ENCODE measurements at regions not wholly inside any gene's neighbourhood (a gene's known extent, or its start where the extent isn't known, plus 50 kb on each side); places are given as distances from the start of the nearest gene placed in this dataset.

- H3K9me3 ChIP-seq = no peaks in the 10 kb centered on the region
- H3K27ac ChIP-seq = no peak overlapping the region
- no peaks in the 10 kb centered on the region for H3K27me3 ChIP-seq
- H3K36me3 ChIP-seq = no peaks in the 10 kb centered on the region
- H3K4me3 ChIP-seq = no peak overlapping the region
- no peaks in the 10 kb centered on the region for H3K4me1 ChIP-seq (ENCODE audit: insufficient read depth)
- TF ChIP-seq EP300 (IDR thresholded peaks at IDR 0.05) (no peak), POLR2A (IDR thresholded peaks at IDR 0.05) (no peak)
- TF ChIP-seq, protein P1, sequence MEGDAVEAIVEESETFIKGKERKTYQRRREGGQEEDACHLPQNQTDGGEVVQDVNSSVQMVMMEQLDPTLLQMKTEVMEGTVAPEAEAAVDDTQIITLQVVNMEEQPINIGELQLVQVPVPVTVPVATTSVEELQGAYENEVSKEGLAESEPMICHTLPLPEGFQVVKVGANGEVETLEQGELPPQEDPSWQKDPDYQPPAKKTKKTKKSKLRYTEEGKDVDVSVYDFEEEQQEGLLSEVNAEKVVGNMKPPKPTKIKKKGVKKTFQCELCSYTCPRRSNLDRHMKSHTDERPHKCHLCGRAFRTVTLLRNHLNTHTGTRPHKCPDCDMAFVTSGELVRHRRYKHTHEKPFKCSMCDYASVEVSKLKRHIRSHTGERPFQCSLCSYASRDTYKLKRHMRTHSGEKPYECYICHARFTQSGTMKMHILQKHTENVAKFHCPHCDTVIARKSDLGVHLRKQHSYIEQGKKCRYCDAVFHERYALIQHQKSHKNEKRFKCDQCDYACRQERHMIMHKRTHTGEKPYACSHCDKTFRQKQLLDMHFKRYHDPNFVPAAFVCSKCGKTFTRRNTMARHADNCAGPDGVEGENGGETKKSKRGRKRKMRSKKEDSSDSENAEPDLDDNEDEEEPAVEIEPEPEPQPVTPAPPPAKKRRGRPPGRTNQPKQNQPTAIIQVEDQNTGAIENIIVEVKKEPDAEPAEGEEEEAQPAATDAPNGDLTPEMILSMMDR (IDR thresholded peaks at IDR 0.05) = no peak
- DNase-seq = no peak
- intact Hi-C loops (cut with DNase I) = no loop called here
- 18 to 28% (median 26%) methylated on average over 4 of the region's 4 CpGs for WGBS, 3 donors
Measured at GRCh38 chr2:58992062-58992706, 751.1 kb upstream of the FANCL start.

DNA sequence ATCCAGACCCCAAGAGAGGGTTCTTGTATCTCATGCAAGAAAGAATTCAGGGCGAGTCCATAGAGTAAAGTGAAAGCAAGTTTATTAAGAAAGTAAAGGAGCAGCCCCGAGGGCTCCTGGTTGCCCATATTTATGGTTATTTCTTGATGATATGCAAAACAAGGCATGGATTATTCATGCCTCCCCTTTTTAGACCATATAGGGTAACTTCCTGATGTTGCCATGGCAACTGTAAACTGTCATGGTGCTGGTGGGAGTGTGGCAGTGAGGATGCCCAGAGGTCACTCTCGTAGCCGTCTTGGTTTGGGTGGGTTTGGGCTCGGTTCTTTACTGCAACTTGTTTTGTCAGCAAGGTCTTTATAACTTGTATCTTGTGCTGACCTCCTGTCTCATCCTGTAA lies 750.2 kb upstream of the FANCL start:
- no peaks in the 10 kb centered on the region for H3K4me1 ChIP-seq (ENCODE audit: insufficient read depth)
- H3K27me3 ChIP-seq = no peaks in the 10 kb centered on the region
- WGBS, 3 donors = 61 to 79% (median 75%) methylated on average over 5 of the region's 5 CpGs
- DNase-seq = no peak
- H3K4me3 ChIP-seq = no peak overlapping the region
- no peak overlapping the region for H3K27ac ChIP-seq
- no peak for TF ChIP-seq POLR2A (IDR thresholded peaks at IDR 0.05)
- TF ChIP-seq, protein P1 (IDR thresholded peaks at IDR 0.05) = no peak
- TF ChIP-seq EP300 (IDR thresholded peaks at IDR 0.05) = no peak
- H3K9me3 ChIP-seq = no peaks in the 10 kb centered on the region
- intact Hi-C loops (cut with DNase I) = no loop called here
- no peaks in the 10 kb centered on the region for H3K36me3 ChIP-seq

GRCh38 chr2:58985541-58985940 lies 744.4 kb upstream of the FANCL start:
- TF ChIP-seq POLR2A (IDR thresholded peaks at IDR 0.05) = no peak
- TF ChIP-seq, protein P1 (IDR thresholded peaks at IDR 0.05) = no peak
- TF ChIP-seq EP300 (IDR thresholded peaks at IDR 0.05) = no peak
- no peak for DNase-seq
- H3K9me3 ChIP-seq = no peaks in the 10 kb centered on the region
- H3K4me3 ChIP-seq = no peak overlapping the region
- 83 to 95% (median 85%) methylated on average over 2 of the region's 2 CpGs for WGBS, 3 donors
- H3K27me3 ChIP-seq = no peaks in the 10 kb centered on the region
- no peaks in the 10 kb centered on the region for H3K36me3 ChIP-seq
- intact Hi-C loops (cut with DNase I) = no loop called here
- H3K4me1 ChIP-seq (ENCODE audit: insufficient read depth) = no peaks in the 10 kb centered on the region
- no peak overlapping the region for H3K27ac ChIP-seq

DNA sequence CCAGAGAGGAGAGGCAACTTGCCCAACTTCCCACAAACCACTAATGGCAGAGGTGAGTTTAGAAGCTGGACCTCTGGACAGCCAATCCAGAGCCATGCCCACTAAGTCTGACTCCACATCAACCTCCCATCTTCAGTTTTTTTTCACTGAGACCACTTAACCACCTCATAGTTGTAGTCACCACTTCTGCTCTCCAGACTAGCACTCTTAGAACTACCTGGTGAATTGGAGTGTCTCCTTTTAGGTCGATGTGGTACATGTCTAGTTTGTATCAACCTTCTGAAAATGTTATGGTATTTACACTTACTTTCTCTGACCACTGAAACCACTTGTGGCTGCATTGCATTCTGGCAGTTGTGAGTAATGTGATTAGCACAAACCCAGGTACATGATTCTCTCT lies 743.6 kb upstream of the FANCL start:
- H3K4me3 ChIP-seq = no peak overlapping the region
- no peaks in the 10 kb centered on the region for H3K27me3 ChIP-seq
- no peaks in the 10 kb centered on the region for H3K36me3 ChIP-seq
- no peak overlapping the region for H3K27ac ChIP-seq
- no peak for DNase-seq
- H3K4me1 ChIP-seq (ENCODE audit: insufficient read depth) = no peaks in the 10 kb centered on the region
- H3K9me3 ChIP-seq = no peaks in the 10 kb centered on the region
- intact Hi-C loops (cut with DNase I) = no loop called here
- TF ChIP-seq, protein P1 (IDR thresholded peaks at IDR 0.05) = no peak
- TF ChIP-seq EP300 (IDR thresholded peaks at IDR 0.05) (no peak), POLR2A (IDR thresholded peaks at IDR 0.05) (no peak)
- 0 to 77% (median 41%) methylated on average over 1 of the region's 1 CpG for WGBS, 3 donors
